ENCODE measurements at regions not wholly inside any gene's neighbourhood (a gene's known extent, or its start where the extent isn't known, plus 50 kb on each side); places are given as distances from the start of the nearest gene placed in this dataset.

- H3K27ac ChIP-seq: no peak overlapping the region
- H3K4me3 ChIP-seq: no peak overlapping the region
- intact Hi-C loops (cut with DNase I; ENCODE audit: low total_unique reads): no loop called here
- H3K36me3 ChIP-seq: no peaks in the 10 kb centered on the region
- no peak for TF ChIP-seq CTCF (IDR thresholded peaks at IDR 0.05)
- TF ChIP-seq POLR2A (IDR thresholded peaks at IDR 0.05): no peak
- H3K4me1 ChIP-seq: no peaks in the 10 kb centered on the region
- no peaks in the 10 kb centered on the region for H3K9me3 ChIP-seq
- no peaks in the 10 kb centered on the region for H3K27me3 ChIP-seq
- DNase-seq: no peak
Measured at GRCh38 chr16:9254863-9255262, 163.4 kb downstream of the HAPSTR1 start.

- TF ChIP-seq POLR2A (IDR thresholded peaks at IDR 0.05) (no peak), CTCF (IDR thresholded peaks at IDR 0.05) (no peak)
- no peaks in the 10 kb centered on the region for H3K4me1 ChIP-seq
- intact Hi-C loops (cut with DNase I; ENCODE audit: low total_unique reads): no loop called here
Measured at GRCh38 chr16:9256196-9256595, 164.8 kb downstream of the HAPSTR1 start.

GRCh38 chr16:9257843-9258242 is 166.4 kb downstream of the HAPSTR1 start:
- no peak for TF ChIP-seq POLR2A (IDR thresholded peaks at IDR 0.05)
- no peak for TF ChIP-seq CTCF (IDR thresholded peaks at IDR 0.05)
- no peak for DNase-seq
- Histone ChIP-seq H3K4me3 (no peak overlapping the region), H3K4me1 (no peaks in the 10 kb centered on the region), H3K27me3 (no peaks in the 10 kb centered on the region), H3K36me3 (no peaks in the 10 kb centered on the region), H3K27ac (no peak overlapping the region), H3K9me3 (no peaks in the 10 kb centered on the region)
- intact Hi-C loops (cut with DNase I; ENCODE audit: low total_unique reads): no loop called here

More at GRCh38 chr16:9256196-9256595, 164.8 kb downstream of the HAPSTR1 start:
- Histone ChIP-seq H3K4me3 (no peak overlapping the region), H3K27me3 (no peaks in the 10 kb centered on the region), H3K9me3 (no peaks in the 10 kb centered on the region), H3K27ac (no peak overlapping the region), H3K36me3 (no peaks in the 10 kb centered on the region)
- DNase-seq: no peak

DNA sequence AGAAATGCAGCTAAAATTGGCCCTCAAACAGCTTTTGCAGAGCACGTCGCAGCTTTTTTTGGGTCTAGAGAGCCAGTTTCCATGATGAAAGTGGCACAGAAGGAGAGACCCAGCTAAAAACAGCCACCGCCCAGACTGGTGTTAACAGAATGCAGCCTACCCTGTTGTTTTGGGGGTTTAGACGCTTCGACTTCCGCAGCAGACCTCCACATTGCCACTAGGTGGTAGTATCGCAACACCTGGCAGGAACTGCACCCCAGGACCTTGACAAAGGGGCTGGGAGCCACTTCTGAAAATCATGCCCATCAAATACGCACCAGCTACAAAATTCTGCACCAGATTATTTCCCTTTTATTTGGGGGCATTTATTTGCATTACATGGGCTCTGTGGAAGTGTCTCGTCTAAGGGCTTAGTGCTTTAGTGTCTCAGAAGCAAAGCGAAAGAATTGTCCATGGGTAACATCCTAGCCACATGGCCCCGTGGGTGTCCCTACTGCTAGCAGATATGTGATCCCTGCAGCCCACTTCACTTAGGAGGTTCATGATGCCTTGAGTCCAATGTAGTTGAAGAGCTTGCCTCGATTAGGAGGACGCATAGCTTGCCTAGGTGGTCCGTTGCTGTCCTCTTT is 167.1 kb downstream of the HAPSTR1 start:
- H3K9me3 ChIP-seq: no peaks in the 10 kb centered on the region
- intact Hi-C loops (cut with DNase I; ENCODE audit: low total_unique reads): no loop called here
- DNase-seq: no peak

More for the DNA sequence above, 167.1 kb downstream of the HAPSTR1 start:
- H3K27me3 ChIP-seq: no peaks in the 10 kb centered on the region
- peak in 2 of 4 experiments; percentile 19 to 20 for TF ChIP-seq CTCF (IDR thresholded peaks at IDR 0.05)
- TF ChIP-seq POLR2A (IDR thresholded peaks at IDR 0.05): no peak
- no peak overlapping the region for H3K27ac ChIP-seq
- H3K36me3 ChIP-seq: no peaks in the 10 kb centered on the region
- no peaks in the 10 kb centered on the region for H3K4me1 ChIP-seq
- no peak overlapping the region for H3K4me3 ChIP-seq

Data from uterus (tissue), 3 donors.